ENCODE measurements at regions not wholly inside any gene's neighbourhood (a gene's known extent, or its start where the extent isn't known, plus 50 kb on each side); places are given as distances from the start of the nearest gene placed in this dataset.

- DNase-seq (ENCODE audit: low read depth, low spot score) = no peak
- peaks cover 10% of the 10 kb centered on the region for H3K9me3 ChIP-seq (ENCODE audit: control insufficient read depth, insufficient read depth, low read length)
- no peak overlapping the region for H3K27ac ChIP-seq (ENCODE audit: low read depth, low read length)
- H3K4me3 ChIP-seq (ENCODE audit: low read depth, low read length) = no peak overlapping the region
- no peak for TF ChIP-seq CTCF (IDR thresholded peaks at IDR 0.05; ENCODE audit: low read depth, low read length)
- ChIA-PET CTCF (no interaction called here), POLR2A (no interaction called here)
- H3K27me3 ChIP-seq (ENCODE audit: control insufficient read depth, insufficient read depth, low read length) = no peaks in the 10 kb centered on the region
These were observed 259.5 kb upstream of the CHRM3 start for GRCh38 chr1:239126884-239127283.

- Histone ChIP-seq H3K9me3 (ENCODE audit: control insufficient read depth, insufficient read depth, low read length) (peaks cover 10% of the 10 kb centered on the region), H3K4me3 (ENCODE audit: low read depth, low read length) (no peak overlapping the region), H3K27ac (ENCODE audit: low read depth, low read length) (no peak overlapping the region), H3K27me3 (ENCODE audit: control insufficient read depth, insufficient read depth, low read length) (no peaks in the 10 kb centered on the region)
- ChIA-PET POLR2A (no interaction called here), CTCF (no interaction called here)
- TF ChIP-seq CTCF (IDR thresholded peaks at IDR 0.05; ENCODE audit: low read depth, low read length) = no peak
- DNase-seq (ENCODE audit: low read depth, low spot score) = no peak
These were observed 260.5 kb upstream of the CHRM3 start for GRCh38 chr1:239125893-239126292.

DNA sequence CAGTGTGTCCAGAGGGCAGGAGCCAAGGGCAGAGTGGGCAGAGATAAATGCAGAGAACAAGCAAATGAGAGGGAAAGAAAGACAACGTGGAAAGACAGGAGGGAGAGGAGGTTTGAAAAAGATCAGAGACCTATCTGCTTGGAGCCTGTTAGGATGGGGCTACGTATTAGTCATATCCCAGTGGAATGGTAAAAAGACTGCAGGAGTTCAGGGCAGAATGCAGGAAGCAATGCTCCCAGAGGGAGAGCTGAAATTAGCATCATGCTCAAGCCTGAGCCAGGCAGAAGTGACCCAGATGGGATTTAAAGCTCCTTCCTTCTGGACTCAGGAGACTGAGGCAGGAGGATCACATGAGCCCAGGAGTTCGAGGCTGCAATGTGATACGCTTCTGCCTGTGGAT lies 261.3 kb upstream of the CHRM3 start:
- no peaks in the 10 kb centered on the region for H3K27me3 ChIP-seq (ENCODE audit: control insufficient read depth, insufficient read depth, low read length)
- no peak for DNase-seq (ENCODE audit: low read depth, low spot score)
- TF ChIP-seq CTCF (IDR thresholded peaks at IDR 0.05; ENCODE audit: low read depth, low read length) = no peak
- peaks cover 10% of the 10 kb centered on the region for H3K9me3 ChIP-seq (ENCODE audit: control insufficient read depth, insufficient read depth, low read length)
- POLR2A ChIA-PET = no interaction called here
- CTCF ChIA-PET = no interaction called here
- H3K4me3 ChIP-seq (ENCODE audit: low read depth, low read length) = no peak overlapping the region
- no peak overlapping the region for H3K27ac ChIP-seq (ENCODE audit: low read depth, low read length)

DNA sequence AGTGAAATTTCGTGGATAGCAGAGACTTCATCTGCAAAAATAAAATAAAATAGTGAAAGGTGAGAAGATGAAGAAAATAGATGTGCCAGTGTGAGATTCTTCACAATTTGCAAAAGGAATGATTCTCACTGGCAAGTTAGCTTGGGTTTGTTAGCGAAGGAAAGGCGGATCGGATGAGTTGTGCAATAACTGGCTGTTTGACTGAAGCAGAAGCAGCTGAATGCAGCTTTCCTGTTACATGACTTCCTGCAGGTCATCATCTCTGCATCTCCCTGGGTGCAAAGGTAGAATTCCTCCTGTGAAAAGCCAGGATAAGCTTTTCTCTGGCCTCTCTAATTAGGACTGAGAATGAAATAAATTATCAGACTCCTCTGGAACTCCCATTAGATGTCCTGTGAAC lies 263.1 kb upstream of the CHRM3 start:
- TF ChIP-seq CTCF (IDR thresholded peaks at IDR 0.05; ENCODE audit: low read depth, low read length) = no peak
- ChIA-PET POLR2A (no interaction called here), CTCF (no interaction called here)
- Histone ChIP-seq H3K27me3 (ENCODE audit: control insufficient read depth, insufficient read depth, low read length) (no peaks in the 10 kb centered on the region), H3K4me3 (ENCODE audit: low read depth, low read length) (no peak overlapping the region), H3K9me3 (ENCODE audit: control insufficient read depth, insufficient read depth, low read length) (peaks cover 16% of the 10 kb centered on the region), H3K27ac (ENCODE audit: low read depth, low read length) (no peak overlapping the region)
- no peak for DNase-seq (ENCODE audit: low read depth, low spot score)

DNA sequence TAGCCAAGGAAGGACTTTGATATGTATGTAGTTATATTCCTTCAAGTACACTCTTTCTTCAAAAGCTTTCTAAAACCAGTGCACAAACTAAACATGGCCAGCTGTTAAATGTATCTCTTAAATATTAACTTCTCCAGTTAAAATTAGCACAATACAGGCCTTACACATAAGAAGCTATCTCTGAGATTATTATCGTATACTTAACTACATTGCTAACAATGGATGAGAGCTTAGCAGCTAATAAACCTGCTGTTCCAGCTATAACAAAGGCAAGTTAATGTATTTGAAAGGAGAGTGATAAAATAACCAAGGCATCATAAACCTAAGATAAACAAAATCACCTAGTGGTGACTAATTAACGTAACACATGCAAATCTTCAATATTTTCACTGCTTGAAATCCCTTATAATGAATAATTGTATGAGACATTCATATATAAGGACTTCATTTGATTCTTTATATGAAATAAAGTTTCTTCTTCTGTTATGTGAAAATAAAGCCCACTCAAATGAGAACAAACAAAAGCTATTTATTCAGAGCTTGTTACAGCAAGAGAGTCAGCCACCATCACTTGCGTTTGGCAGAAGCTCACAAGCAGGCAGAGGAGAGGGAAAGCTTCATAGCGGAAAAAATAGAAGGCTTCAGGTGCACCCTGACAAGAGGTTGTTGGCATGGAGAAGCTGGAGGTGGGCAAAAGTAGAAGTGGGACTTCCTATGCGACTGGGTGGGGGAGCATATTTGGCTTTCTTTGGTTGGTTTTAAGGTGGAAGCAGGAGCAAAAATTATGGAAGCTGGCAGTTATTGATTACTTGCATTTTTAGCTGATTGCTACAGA lies 274.1 kb upstream of the CHRM3 start:
- no peak for DNase-seq (ENCODE audit: low read depth, low spot score)
- H3K27me3 ChIP-seq (ENCODE audit: control insufficient read depth, insufficient read depth, low read length) = no peaks in the 10 kb centered on the region
- ChIA-PET CTCF (no interaction called here), POLR2A (no interaction called here)
- H3K27ac ChIP-seq (ENCODE audit: low read depth, low read length) = no peak overlapping the region
- H3K9me3 ChIP-seq (ENCODE audit: control insufficient read depth, insufficient read depth, low read length) = peaks cover 16% of the 10 kb centered on the region
- H3K4me3 ChIP-seq (ENCODE audit: low read depth, low read length) = no peak overlapping the region
- no peak for TF ChIP-seq CTCF (IDR thresholded peaks at IDR 0.05; ENCODE audit: low read depth, low read length)
